PFSK-1 (cell line): ENCODE measurements at regions not wholly inside any gene's neighbourhood (a gene's known extent, or its start where the extent isn't known, plus 50 kb on each side); places are given as distances from the start of the nearest gene placed in this dataset.

Experiments used
- POLR2AphosphoS5 ChIP-seq: IDR thresholded peaks from 2 replicates; pipeline ENCODE4 v1.6.1; 2012; ENCODE audit warnings: low read depth, mild to moderate bottlenecking, control low read depth, low read length, moderate library complexity
- TAF1 ChIP-seq: IDR thresholded peaks from 2 replicates; pipeline ENCODE4 v1.6.1; 2012; ENCODE audit warnings: low read length, control low read depth, borderline replicate concordance; ENCODE audit not compliant: insufficient read depth

- no peak for TF ChIP-seq TAF1
- TF ChIP-seq POLR2AphosphoS5, result no peak
Measured at GRCh38 chrX:22800360-22800759, 199.4 kb upstream of the DDX53 start.
